IMR-90 (cell line): ENCODE measurements at regions not wholly inside any gene's neighbourhood (a gene's known extent, or its start where the extent isn't known, plus 50 kb on each side); places are given as distances from the start of the nearest gene placed in this dataset.

Source experiments
- ATAC-seq: fragments of 200-7000 bp; cut with Tn5 transposase; 2 replicates; pipeline ENCODE4 v1.9.1; 2020; ENCODE audit warnings: low read depth, mild to moderate bottlenecking, moderate library complexity
- BruUV-seq: library from RNA; stranded (reverse); fragments of 400-500 nt; replicated peaks from 2 replicates; lab custom pipeline; 2021; lab: Mats Ljungman, UMichigan
- CTCF ChIA-PET: fragments of 300-600 bp; formaldehyde crosslinking; extraction: SDS; loops from one replicate; lab custom pipeline; 2021; ENCODE audit warnings: antibody characterized with exemption; lab: Yijun Ruan, JAX
- POLR2A ChIA-PET: fragments of 300-600 bp; sonication (Branson Sonifier 250); formaldehyde crosslinking; loops from one replicate; lab custom pipeline; 2022; ENCODE audit warnings: antibody characterized with exemption; ENCODE audit not compliant: unreplicated experiment; lab: Charles Lee
- DNase-seq: peaks from one replicate; pipeline ENCODE4 v3.0.0; 2013
- H2AFZ ChIP-seq: replicated peaks from 2 replicates; pipeline ENCODE3; 2013; ENCODE audit warnings: low read length, mild to moderate bottlenecking; ENCODE audit not compliant: poor library complexity
- H2AK5ac ChIP-seq: 2 replicates; pipeline ENCODE4 v1.6.1; 2013; ENCODE audit warnings: low read depth, low read length, inconsistent platforms
- H2AK9ac ChIP-seq: replicated peaks from 2 replicates; pipeline ENCODE3; 2013; ENCODE audit warnings: mild to moderate bottlenecking, low read depth, low read length, moderate library complexity; ENCODE audit not compliant: poor library complexity
- H2BK120ac ChIP-seq: 2 replicates; pipeline ENCODE4 v1.6.1; 2013; ENCODE audit warnings: low read depth, low read length, inconsistent platforms
- H2BK15ac ChIP-seq: 3 replicates; pipeline ENCODE4 v1.6.1; 2013; ENCODE audit warnings: low read depth, low read length, inconsistent platforms
- H2BK20ac ChIP-seq: 2 replicates; pipeline ENCODE4 v1.6.1; 2013; ENCODE audit warnings: low read depth, mild to moderate bottlenecking, inconsistent platforms, low read length, moderate library complexity
- H2BK5ac ChIP-seq: 2 replicates; pipeline ENCODE4 v1.6.1; 2013; ENCODE audit warnings: mild to moderate bottlenecking, low read depth, low read length, inconsistent platforms; ENCODE audit not compliant: poor library complexity, severe bottlenecking
- H3K14ac ChIP-seq: replicated peaks from 2 replicates; pipeline ENCODE4 v1.6.1; 2013; ENCODE audit warnings: low read depth, low read length, inconsistent platforms
- H3K18ac ChIP-seq: 2 replicates; pipeline ENCODE4 v1.6.1; 2013; ENCODE audit warnings: low read depth, low read length, control low read depth
- H3K23ac ChIP-seq: 2 replicates; pipeline ENCODE4 v1.6.1; 2013; ENCODE audit warnings: low read depth, low read length, inconsistent platforms
- H3K27ac ChIP-seq: 2 replicates; pipeline ENCODE4 v1.5.1; 2013; ENCODE audit warnings: mild to moderate bottlenecking, control low read depth, low read length; ENCODE audit not compliant: insufficient read depth
- H3K27me3 ChIP-seq: 2 replicates; pipeline ENCODE4 v1.6.1; 2013; ENCODE audit warnings: low read length; ENCODE audit not compliant: control insufficient read depth, insufficient read depth
- H3K36me3 ChIP-seq: 2 replicates; pipeline ENCODE4 v1.6.1; 2013; ENCODE audit warnings: low read length, mixed read lengths; ENCODE audit not compliant: control insufficient read depth, insufficient read depth
- H3K4ac ChIP-seq: 2 replicates; pipeline ENCODE4 v1.6.1; 2013; ENCODE audit warnings: low read depth, low read length, inconsistent platforms
- H3K4me1 ChIP-seq: 2 replicates; pipeline ENCODE4 v1.6.1; 2013; ENCODE audit warnings: low read length, mixed read lengths; ENCODE audit not compliant: control insufficient read depth, insufficient read depth
- H3K4me2 ChIP-seq: 2 replicates; pipeline ENCODE4 v1.6.1; 2013; ENCODE audit warnings: low read depth, mild to moderate bottlenecking, control low read depth, low read length, moderate library complexity
- H3K4me3 ChIP-seq: 2 replicates; pipeline ENCODE4 v1.5.1; 2013; ENCODE audit warnings: low read depth, mild to moderate bottlenecking, control low read depth, low read length, moderate library complexity; ENCODE audit not compliant: insufficient read depth
- H3K56ac ChIP-seq: 2 replicates; pipeline ENCODE4 v1.6.1; 2013; ENCODE audit warnings: low read length, inconsistent platforms; ENCODE audit not compliant: insufficient read depth; ENCODE audit errors: extremely low read depth
- H3K79me1 ChIP-seq, 2 experiments: 2 replicates each; pipeline ENCODE4 v1.6.1; 2013; ENCODE audit warnings: low read length in 2 of 2, inconsistent platforms in 1 of 2, low read depth in 1 of 2
- H3K9ac ChIP-seq: 2 replicates; pipeline ENCODE4 v1.6.1; 2013; ENCODE audit warnings: low read depth, low read length, control low read depth
- H3K9me1 ChIP-seq: 2 replicates; pipeline ENCODE4 v1.6.1; 2013; ENCODE audit warnings: low read length, inconsistent platforms; ENCODE audit not compliant: insufficient read depth
- H3K9me3 ChIP-seq: 2 replicates; pipeline ENCODE4 v1.6.1; 2013; ENCODE audit warnings: low read length; ENCODE audit not compliant: control insufficient read depth, insufficient read depth
- H4K20me1 ChIP-seq: 2 replicates; pipeline ENCODE4 v1.6.1; 2013; ENCODE audit warnings: low read length, inconsistent platforms; ENCODE audit not compliant: insufficient read depth
- H4K5ac ChIP-seq: 2 replicates; pipeline ENCODE4 v1.6.1; 2013; ENCODE audit warnings: mild to moderate bottlenecking, low read depth, low read length, control low read depth
- H4K8ac ChIP-seq, 2 experiments: 2 replicates each; pipeline ENCODE4 v1.6.1; 2013; ENCODE audit warnings: low read depth in 2 of 2, low read length in 2 of 2, control low read depth in 1 of 2, inconsistent platforms in 1 of 2
- H4K91ac ChIP-seq: 2 replicates; pipeline ENCODE4 v1.6.1; 2013; ENCODE audit warnings: low read depth, low read length, inconsistent platforms; ENCODE audit not compliant: insufficient read depth
- BHLHE40 ChIP-seq: fragments of 150-350 bp; IDR thresholded peaks from 2 replicates; pipeline ENCODE4 v1.6.1; 2016; ENCODE audit warnings: mild to moderate bottlenecking, low read depth, low read length
- MAFK ChIP-seq: IDR thresholded peaks from 2 replicates; pipeline ENCODE4 v1.6.1; 2012; ENCODE audit warnings: low read depth, low read length, improper control_type of control experiment
- NFE2L2 ChIP-seq: fragments of 150-350 bp; IDR thresholded peaks from 2 replicates; pipeline ENCODE4 v1.6.1; 2016; ENCODE audit warnings: low read depth, mild to moderate bottlenecking, low read length
- RFX5 ChIP-seq: IDR thresholded peaks from 2 replicates; pipeline ENCODE4 v1.8.0; 2012; ENCODE audit warnings: low read depth, mild to moderate bottlenecking, low read length, moderate library complexity
- WGBS, 2 experiments: methylation state at CpG; one replicate each; pipeline versions ENCODE4 v1.1.5 to v1.1.7; 2013; ENCODE audit warnings: missing lambda C conversion rate in 2 of 2; ENCODE audit not compliant: insufficient read length in 1 of 2; ENCODE audit errors: extremely low coverage in 2 of 2; 5-methylcytosine and 5-hydroxymethylcytosine counted together
- dilution Hi-C: fragments of 300-500 bp; cut with HindIII; formaldehyde crosslinking; loops from one replicate; pipeline ENCODE4 v1.14.3; 2018; ENCODE audit warnings: low sequenced_read_pairs; ENCODE audit not compliant: unreplicated experiment
- in situ Hi-C: fragments of 300-500 bp; cut with MboI; formaldehyde crosslinking; loops from 3 replicates; pipeline ENCODE4 v1.14.3; 2019; ENCODE audit warnings: low sequenced_read_pairs, inconsistent platforms, mixed read lengths
- intact Hi-C: fragments of 100-400 bp; cut with micrococcal nuclease; formaldehyde crosslinking; loops from 2 replicates; pipeline ENCODE4 v1.10.0; 2022

DNA sequence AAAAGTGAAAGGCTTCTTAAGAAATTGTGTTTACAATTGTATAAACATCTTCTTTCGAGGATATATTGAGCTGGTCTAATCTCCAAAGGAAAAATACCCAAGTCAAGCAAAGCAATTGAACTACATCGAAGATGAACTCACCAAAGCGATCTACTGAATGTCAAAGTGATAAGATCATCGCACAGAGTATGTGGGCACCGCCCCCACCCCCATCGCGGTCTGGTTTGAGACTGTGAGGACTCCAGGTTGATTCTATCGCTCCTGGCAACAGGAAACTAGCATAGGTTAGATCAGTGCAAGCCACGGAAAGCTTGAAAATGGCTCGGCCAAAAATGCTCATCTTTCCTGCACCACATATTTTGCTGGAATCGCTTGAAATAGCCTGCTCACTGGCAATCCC, 133.2 kb upstream of the RPS6KA2 start:
- no peak overlapping the region for H4K8ac ChIP-seq
- H3K27me3 ChIP-seq, result peaks cover 42% of the 10 kb centered on the region
- no peak for TF ChIP-seq RFX5
- TF ChIP-seq NFE2L2, result no peak
- no peak for TF ChIP-seq MAFK
- no peak for TF ChIP-seq BHLHE40
- dilution Hi-C loops, result no loop called here
- H3K56ac ChIP-seq, result no peak overlapping the region
- H4K20me1 ChIP-seq, result no peaks in the 10 kb centered on the region; the same call in 1 of the 2 replicates
- ChIA-PET POLR2A (no interaction called here), CTCF (no interaction called here)
- no peak overlapping the region for H2BK120ac ChIP-seq
- H3K4me1 ChIP-seq, result no peaks in the 10 kb centered on the region; the same call in 1 of the 2 replicates
- H3K79me1 ChIP-seq, result no peaks in the 10 kb centered on the region
- no peak overlapping the region for H2AFZ ChIP-seq
- H2AK5ac ChIP-seq, result no peak overlapping the region
- no peaks in the 10 kb centered on the region for H3K9me1 ChIP-seq
- WGBS, 2 experiments, result 73% methylated on average over 2 of the region's 11 CpGs; no CpG with 5 or more reads in 1 of the 2 experiments
- H3K18ac ChIP-seq, result no peak overlapping the region
- no peak overlapping the region for H2BK5ac ChIP-seq
- H4K5ac ChIP-seq, result no peak overlapping the region
- intact Hi-C loops, result no loop called here
- H3K4me3 ChIP-seq, result no peak overlapping the region
- no peak for ATAC-seq
- in situ Hi-C loops, result no loop called here
- no peak overlapping the region for H3K14ac ChIP-seq
- H3K23ac ChIP-seq, result no peak overlapping the region
- no peak overlapping the region for H2BK15ac ChIP-seq
- no peak for DNase-seq
- BruUV-seq, result no TSS peak
- H2BK20ac ChIP-seq, result no peak overlapping the region
- H4K91ac ChIP-seq, result no peak overlapping the region
- H3K4me2 ChIP-seq, result no peak overlapping the region
- H3K9me3 ChIP-seq, result no peaks in the 10 kb centered on the region
- no peak overlapping the region for H3K27ac ChIP-seq
- no peak overlapping the region for H3K4ac ChIP-seq
- H2AK9ac ChIP-seq, result no peak overlapping the region
- H3K9ac ChIP-seq, result no peak overlapping the region
- no peaks in the 10 kb centered on the region for H3K36me3 ChIP-seq
